DMS153 treated with DMSO at 0.1 percent for 48 hours (cell line): ENCODE measurements at regions not wholly inside any gene's neighbourhood (a gene's known extent, or its start where the extent isn't known, plus 50 kb on each side); places are given as distances from the start of the nearest gene placed in this dataset.

Experiments used
- DNase-seq: peaks from one replicate; lab custom pipeline; 2025; ENCODE audit not compliant: unreplicated experiment; lab: John Stamatoyannopoulos, UW

GRCh38 chr15:66941791-66942190 lies 123.6 kb upstream of the SMAD3 start:
- DNase-seq = no peak

- DNase-seq = no peak
Observed at GRCh38 chr15:66942649-66943390, 122.6 kb upstream of the SMAD3 start.

GRCh38 chr15:66943456-66944095 lies 121.8 kb upstream of the SMAD3 start:
- no peak for DNase-seq

GRCh38 chr15:66944121-66944520 lies 121.3 kb upstream of the SMAD3 start:
- DNase-seq = no peak

- DNase-seq = no peak
Observed at GRCh38 chr15:66945286-66945685, 120.1 kb upstream of the SMAD3 start.

- DNase-seq = no peak
Observed at GRCh38 chr15:66945842-66946241, 119.6 kb upstream of the SMAD3 start.

GRCh38 chr15:66946578-66947164 lies 118.7 kb upstream of the SMAD3 start:
- no peak for DNase-seq

- DNase-seq = no peak
Observed at GRCh38 chr15:66947471-66947870, 117.9 kb upstream of the SMAD3 start.

GRCh38 chr15:66948294-66948693 lies 117.1 kb upstream of the SMAD3 start:
- DNase-seq = no peak

GRCh38 chr15:66950114-66950513 lies 115.3 kb upstream of the SMAD3 start:
- no peak for DNase-seq

GRCh38 chr15:66951531-66952320 lies 113.7 kb upstream of the SMAD3 start:
- DNase-seq = no peak

- DNase-seq = no peak
Observed at GRCh38 chr15:66952756-66953522, 112.5 kb upstream of the SMAD3 start.

GRCh38 chr15:66953523-66954229 lies 111.7 kb upstream of the SMAD3 start:
- no peak for DNase-seq

GRCh38 chr15:66954601-66955000 lies 110.8 kb upstream of the SMAD3 start:
- DNase-seq = no peak

GRCh38 chr15:66955001-66955516 lies 110.3 kb upstream of the SMAD3 start:
- DNase-seq = no peak

GRCh38 chr15:66955871-66956585 lies 109.4 kb upstream of the SMAD3 start:
- DNase-seq = no peak

- no peak for DNase-seq
Observed at GRCh38 chr15:66956672-66957430, 108.6 kb upstream of the SMAD3 start.

- no peak for DNase-seq
Observed at GRCh38 chr15:66957431-66957720, 108.0 kb upstream of the SMAD3 start.

GRCh38 chr15:66959066-66959465 lies 106.3 kb upstream of the SMAD3 start:
- DNase-seq = no peak
